Memory B cell (primary cell): ENCODE measurements at regions not wholly inside any gene's neighbourhood (a gene's known extent, or its start where the extent isn't known, plus 50 kb on each side); places are given as distances from the start of the nearest gene placed in this dataset.

Experiments used
- ATAC-seq: fragments of 150-1000 bp; cut with Tn5 transposase; 2 replicates; pipeline ENCODE4 v1.10.0; 2021; ENCODE audit warnings: low read depth, mild to moderate bottlenecking, moderate library complexity
- DNase-seq, 2 donors: peaks; one replicate each; pipeline ENCODE4 v3.0.0; 2022; ENCODE audit warnings: low spot score in 2 of 2
- H3K27ac Mint-ChIP-seq: one replicate; pipeline ENCODE4 v1.8.0; 2022; ENCODE audit warnings: mild to moderate bottlenecking, moderate library complexity, mixed read lengths
- H3K27me3 Mint-ChIP-seq: one replicate; pipeline ENCODE4 v1.8.0; 2022; ENCODE audit warnings: mixed read lengths
- H3K36me3 Mint-ChIP-seq: one replicate; pipeline ENCODE4 v1.8.0; 2022; ENCODE audit warnings: mild to moderate bottlenecking, mixed read lengths
- H3K4me1 Mint-ChIP-seq: one replicate; pipeline ENCODE4 v1.8.0; 2022; ENCODE audit warnings: mixed read lengths
- H3K4me3 Mint-ChIP-seq: one replicate; pipeline ENCODE4 v1.8.0; 2022; ENCODE audit warnings: mild to moderate bottlenecking, moderate library complexity, mixed read lengths
- H3K9me3 Mint-ChIP-seq: one replicate; pipeline ENCODE4 v1.8.0; 2022; ENCODE audit warnings: mixed read lengths

DNA sequence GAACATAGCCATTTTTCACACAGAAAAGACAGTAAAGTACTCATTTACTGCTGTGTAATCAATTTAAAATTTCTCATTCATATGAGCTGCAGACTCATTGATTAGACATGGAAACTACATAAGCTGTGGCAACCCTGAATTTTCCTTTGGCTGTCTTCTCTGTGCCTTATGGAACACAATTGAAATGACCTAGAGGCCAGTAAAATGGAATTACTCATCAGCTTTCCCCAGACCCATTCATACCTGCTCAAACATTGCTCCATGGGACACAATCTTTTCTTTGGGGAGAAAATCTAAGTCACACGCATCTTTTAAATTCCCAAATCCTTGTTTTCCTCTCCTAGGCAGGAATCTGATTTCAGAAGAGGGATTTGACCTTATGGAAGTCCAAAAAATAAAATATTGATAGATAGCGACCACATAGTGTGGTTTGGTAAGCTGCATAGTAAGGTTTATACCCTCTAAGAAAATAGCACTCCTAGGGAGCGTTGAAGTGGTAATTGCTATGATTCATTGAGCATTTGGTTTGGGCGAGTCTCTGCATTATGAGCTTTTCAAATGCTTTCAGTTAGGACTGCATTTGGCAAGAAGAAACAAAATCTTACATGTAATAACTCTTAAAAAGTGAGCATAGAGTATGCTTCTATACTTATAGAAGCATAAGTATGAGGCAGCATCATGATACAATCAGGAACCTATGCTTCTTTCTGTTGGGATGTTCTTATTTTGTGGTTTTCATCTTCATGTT, 243.4 kb upstream of the GADL1 start:
- Mint-ChIP-seq H3K4me3 (no peak overlapping the region), H3K9me3 (no peaks in the 10 kb centered on the region), H3K36me3 (no peaks in the 10 kb centered on the region), H3K27ac (no peak overlapping the region), H3K27me3 (peaks cover 2% of the 10 kb centered on the region), H3K4me1 (no peaks in the 10 kb centered on the region)
- DNase-seq (no peak), ATAC-seq (no peak)

DNA sequence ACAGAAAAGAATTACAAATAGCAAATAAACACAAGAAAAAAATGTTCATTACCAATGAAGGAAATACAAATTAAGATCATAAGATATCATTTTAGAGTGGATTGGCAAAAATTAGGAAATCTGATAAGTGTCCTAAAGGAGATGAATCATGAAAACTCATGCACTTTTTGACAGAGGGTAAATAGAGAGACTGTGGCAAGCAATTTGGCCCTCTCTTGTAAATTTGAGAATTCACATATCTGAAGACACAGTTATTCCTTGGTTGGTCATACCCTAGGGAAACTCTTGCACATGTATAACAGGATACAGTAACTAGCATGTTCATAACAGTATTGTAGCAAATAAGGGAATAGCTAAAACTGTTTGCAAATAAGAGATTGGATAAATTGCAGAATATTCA, 246.0 kb upstream of the GADL1 start:
- Mint-ChIP-seq H3K27me3 (no peaks in the 10 kb centered on the region), H3K9me3 (no peaks in the 10 kb centered on the region), H3K36me3 (no peaks in the 10 kb centered on the region), H3K27ac (no peak overlapping the region), H3K4me1 (no peaks in the 10 kb centered on the region), H3K4me3 (no peak overlapping the region)
- DNase-seq (no peak), ATAC-seq (no peak)

DNA sequence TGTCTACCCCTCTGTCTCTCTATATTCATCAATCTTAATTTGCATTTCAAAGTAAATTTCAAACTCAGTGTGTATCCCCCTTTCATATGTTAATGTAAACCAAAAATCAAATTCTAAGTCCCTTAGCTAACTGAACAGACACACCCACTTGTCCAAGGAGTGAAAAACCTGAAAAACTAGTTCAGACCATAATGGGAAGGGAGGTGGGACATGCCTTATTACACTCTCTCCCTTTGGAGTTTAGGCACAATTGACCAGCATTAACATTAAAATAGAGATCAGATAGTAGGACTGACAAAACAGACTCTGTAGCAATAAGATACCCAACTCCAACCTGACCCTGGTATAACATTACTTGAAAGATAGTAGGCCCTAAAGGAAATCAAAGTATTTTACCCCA, 247.7 kb upstream of the GADL1 start:
- no peaks in the 10 kb centered on the region for H3K27me3 Mint-ChIP-seq

DNA sequence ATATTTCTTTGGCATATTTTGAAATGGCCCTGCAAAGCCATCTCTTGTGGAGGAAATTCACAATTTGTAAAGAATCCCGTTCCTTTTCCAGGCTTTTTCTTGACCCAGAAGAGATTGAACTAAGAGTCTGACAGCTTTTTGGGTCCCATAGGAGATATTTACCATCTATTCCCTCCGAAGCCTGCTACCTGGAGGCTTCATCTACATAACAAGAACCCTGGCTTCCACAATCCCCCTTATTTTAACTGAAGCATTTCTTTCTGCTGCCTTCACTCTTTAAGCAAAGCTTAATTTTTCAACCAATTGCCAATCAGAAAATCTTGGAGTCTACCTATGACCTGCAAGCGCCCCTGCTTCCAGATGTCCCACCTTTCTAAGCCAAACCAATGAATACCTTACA, 248.1 kb upstream of the GADL1 start:
- H3K4me3 Mint-ChIP-seq: no peak overlapping the region
- no peaks in the 10 kb centered on the region for H3K4me1 Mint-ChIP-seq
- ATAC-seq: no peak
- H3K36me3 Mint-ChIP-seq: no peaks in the 10 kb centered on the region
- H3K9me3 Mint-ChIP-seq: peaks cover 1% of the 10 kb centered on the region
- no peak for DNase-seq
- no peaks in the 10 kb centered on the region for H3K27me3 Mint-ChIP-seq
- no peak overlapping the region for H3K27ac Mint-ChIP-seq

More for the DNA sequence above, 247.7 kb upstream of the GADL1 start:
- Mint-ChIP-seq H3K36me3 (no peaks in the 10 kb centered on the region), H3K27ac (no peak overlapping the region), H3K9me3 (peaks cover 1% of the 10 kb centered on the region), H3K4me3 (no peak overlapping the region), H3K4me1 (no peaks in the 10 kb centered on the region)
- ATAC-seq (no peak), DNase-seq (no peak)

DNA sequence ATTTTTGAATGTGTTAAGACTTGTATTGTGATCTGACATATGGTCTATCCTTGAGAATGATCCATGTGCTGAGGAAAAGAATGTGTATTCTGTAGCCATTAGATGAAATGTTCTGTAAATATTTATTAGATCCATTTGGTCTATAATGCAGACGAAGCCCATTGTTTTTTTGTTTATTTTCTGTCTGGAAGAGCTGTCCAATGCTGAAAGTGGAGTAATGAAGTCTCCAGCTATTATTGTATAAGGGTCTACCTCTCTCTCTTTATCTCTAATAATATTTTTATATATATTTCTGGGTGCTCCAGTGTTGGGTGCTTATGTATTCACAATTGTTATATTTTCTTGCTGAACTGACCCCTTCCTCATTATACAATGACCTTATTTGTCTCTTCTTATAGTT, 250.6 kb upstream of the GADL1 start:
- Mint-ChIP-seq H3K36me3 (peaks cover 6% of the 10 kb centered on the region), H3K4me1 (no peaks in the 10 kb centered on the region), H3K4me3 (no peak overlapping the region), H3K9me3 (peaks cover 7% of the 10 kb centered on the region), H3K27ac (no peak overlapping the region), H3K27me3 (no peaks in the 10 kb centered on the region)
- DNase-seq (no peak), ATAC-seq (no peak)

DNA sequence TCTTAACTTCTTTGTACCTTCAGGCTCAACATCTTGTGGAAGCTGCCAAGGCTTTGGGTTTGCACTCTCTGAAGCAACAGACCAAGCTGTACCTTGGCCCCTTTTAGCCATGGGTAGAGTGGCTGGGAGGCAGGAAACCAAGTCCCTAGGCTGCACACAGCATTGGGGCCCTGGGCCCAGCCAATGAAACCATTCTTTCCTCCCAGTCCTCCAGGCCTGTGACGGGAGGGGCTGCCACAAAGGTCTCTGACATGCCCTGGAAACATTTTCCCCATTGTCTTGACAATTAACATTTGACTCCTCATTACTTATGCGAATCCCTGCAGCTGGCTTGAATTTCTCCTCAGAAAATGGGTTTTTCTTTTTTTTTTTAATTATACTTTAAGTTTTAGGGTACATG, 253.1 kb upstream of the GADL1 start:
- Mint-ChIP-seq H3K27ac (no peak overlapping the region), H3K4me1 (no peaks in the 10 kb centered on the region), H3K4me3 (no peak overlapping the region), H3K27me3 (no peaks in the 10 kb centered on the region), H3K9me3 (peaks cover 9% of the 10 kb centered on the region), H3K36me3 (peaks cover 8% of the 10 kb centered on the region)
- DNase-seq (no peak), ATAC-seq (no peak)

DNA sequence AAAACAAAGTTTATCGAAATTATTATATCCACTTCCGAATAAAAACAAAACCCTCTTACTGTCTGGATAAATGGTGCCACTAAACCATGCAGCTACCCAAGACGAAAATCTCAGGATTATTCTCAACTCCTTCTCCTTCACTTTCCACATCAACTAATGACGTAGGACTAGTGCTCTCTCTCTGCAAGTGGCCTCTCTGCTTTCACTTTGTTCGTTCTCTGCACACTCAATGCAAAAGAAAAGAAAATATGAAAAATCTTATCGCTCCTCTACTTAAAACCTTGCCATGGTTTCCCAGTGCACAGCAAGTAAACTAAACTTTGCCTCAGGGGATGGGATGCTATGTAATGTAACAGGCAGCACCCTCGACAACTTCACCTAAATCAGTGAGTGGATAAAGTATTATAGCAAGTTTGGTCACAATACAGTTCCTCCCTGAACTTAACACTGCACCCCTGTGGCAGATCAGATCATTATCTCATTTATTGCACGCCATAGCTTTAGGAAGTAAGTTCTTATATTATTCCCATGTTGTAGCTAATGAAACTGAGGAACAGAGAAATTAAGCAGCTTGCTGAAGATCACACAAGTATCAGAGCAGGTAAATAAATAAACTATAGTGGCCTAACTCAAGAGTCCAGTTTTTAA, 262.7 kb upstream of the GADL1 start:
- Mint-ChIP-seq H3K27me3 (no peaks in the 10 kb centered on the region), H3K4me1 (peaks cover 7% of the 10 kb centered on the region), H3K27ac (peak overlapping the region; percentile 6), H3K36me3 (no peaks in the 10 kb centered on the region), H3K4me3 (peak overlapping the region; percentile 62), H3K9me3 (no peaks in the 10 kb centered on the region)
- peak; percentile 50 for ATAC-seq
- DNase-seq: no peak

DNA sequence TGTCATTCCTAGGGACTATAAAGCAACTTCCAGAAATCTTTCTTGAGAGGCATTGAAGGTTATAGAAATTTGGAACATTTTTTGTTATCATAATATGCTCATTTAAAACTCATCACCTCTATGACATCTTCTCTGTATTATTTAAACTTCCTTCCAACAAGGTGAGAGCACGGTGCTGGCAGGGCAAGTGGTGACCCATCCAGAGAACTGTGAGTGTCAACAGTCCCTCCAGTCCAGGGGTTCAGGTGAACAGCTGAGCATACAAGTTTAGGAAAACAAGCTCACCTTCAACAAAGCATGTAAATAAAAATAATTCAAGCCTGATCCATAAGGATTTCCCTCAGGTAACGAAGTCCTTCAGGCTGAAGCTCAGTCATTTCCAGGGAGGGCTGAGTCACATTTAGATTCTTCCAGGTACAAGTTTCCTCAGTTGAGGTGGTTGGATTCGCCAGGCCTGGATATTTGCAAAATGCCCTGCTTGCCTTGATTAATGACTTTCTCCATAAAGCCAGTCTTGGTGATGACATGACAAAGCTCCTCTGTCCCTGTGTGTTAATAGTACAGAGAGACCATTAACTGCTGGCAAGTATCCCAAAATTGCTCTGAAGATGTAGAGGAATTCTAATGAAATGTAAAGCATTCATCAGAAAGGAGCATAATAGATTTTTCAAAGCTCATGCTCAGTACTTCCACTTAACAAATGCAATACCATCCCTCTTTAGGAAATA, 263.6 kb upstream of the GADL1 start:
- H3K27me3 Mint-ChIP-seq: no peaks in the 10 kb centered on the region
- no peak overlapping the region for H3K27ac Mint-ChIP-seq
- H3K9me3 Mint-ChIP-seq: no peaks in the 10 kb centered on the region
- no peaks in the 10 kb centered on the region for H3K36me3 Mint-ChIP-seq
- H3K4me3 Mint-ChIP-seq: no peak overlapping the region
- H3K4me1 Mint-ChIP-seq: peaks cover 7% of the 10 kb centered on the region
- no peak for ATAC-seq
- no peak for DNase-seq

DNA sequence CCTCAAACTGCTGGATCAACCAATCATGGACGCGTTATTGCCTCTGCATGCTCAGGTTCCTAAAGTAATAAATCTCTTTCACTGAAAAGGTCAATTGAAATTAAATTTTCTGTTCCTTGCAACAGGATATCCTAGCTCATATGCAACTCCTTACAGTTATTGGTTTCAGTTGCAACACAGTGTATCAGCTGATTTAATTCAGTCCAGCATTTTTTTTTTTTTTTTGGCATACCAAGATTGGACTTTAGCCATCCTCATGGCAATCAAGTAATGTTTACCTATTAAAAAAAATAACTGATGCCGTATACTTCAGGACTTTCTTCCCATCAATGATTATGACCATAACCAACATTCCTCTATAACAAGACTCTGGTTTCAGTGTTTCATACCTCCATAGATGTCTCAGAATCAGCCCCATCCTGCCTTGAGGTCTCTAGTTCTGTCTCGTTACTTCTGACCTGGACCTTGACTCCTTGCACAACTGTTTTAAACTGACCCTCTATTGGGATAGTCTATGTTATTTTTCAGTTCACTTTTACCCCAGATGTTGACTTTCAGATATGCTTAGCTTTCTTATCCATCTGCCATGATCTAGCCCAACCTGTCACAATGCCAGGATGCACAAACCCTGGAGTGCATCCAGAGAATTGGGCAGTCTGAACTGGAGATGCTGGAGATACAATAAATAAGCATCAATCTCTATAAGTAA, 265.0 kb upstream of the GADL1 start:
- H3K36me3 Mint-ChIP-seq: no peaks in the 10 kb centered on the region
- ATAC-seq: no peak
- no peaks in the 10 kb centered on the region for H3K27me3 Mint-ChIP-seq
- DNase-seq: no peak
- H3K27ac Mint-ChIP-seq: no peak overlapping the region
- no peak overlapping the region for H3K4me3 Mint-ChIP-seq
- H3K9me3 Mint-ChIP-seq: no peaks in the 10 kb centered on the region
- H3K4me1 Mint-ChIP-seq: peaks cover 7% of the 10 kb centered on the region

DNA sequence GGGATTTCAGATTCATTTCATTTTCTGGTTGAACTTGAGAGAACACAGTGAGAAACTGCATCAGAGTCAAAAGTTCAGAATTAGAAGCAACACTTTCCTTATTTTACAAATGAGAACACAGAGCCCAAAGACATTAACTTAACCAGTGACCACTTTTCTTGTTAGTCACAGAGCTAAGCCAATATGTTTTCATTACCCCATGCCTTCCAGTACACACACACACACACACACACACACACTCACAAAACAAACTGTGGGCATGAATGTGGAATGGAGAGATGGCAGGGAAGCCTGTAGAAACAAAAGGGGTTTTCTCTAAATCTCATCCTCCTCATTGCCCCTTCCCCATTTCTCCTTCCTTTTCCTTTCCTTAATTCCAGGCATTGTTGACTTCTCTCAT, 267.4 kb upstream of the GADL1 start:
- Mint-ChIP-seq H3K9me3 (no peaks in the 10 kb centered on the region), H3K36me3 (no peaks in the 10 kb centered on the region), H3K4me1 (peaks cover 4% of the 10 kb centered on the region), H3K4me3 (no peak overlapping the region), H3K27ac (no peak overlapping the region), H3K27me3 (no peaks in the 10 kb centered on the region)
- no peak for ATAC-seq
- DNase-seq: no peak

DNA sequence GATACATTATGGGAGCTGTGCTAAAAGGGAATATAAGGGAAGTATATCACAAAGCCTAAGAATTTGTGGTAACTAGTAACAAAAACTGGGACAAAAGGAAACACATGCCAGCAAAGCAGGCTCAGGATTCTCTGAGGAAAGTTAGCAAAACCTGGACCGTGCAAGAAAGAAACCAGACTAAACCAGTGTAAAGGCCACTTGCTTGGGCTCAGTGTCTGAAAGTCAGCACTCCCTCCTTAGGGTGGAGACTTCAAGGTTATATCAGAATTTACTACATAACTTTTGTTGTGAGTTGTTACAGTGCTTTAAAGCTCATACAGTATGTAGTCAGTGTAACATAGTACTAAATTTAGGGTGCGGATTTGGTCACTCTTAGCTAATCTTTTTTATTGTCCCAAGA, 269.9 kb upstream of the GADL1 start:
- Mint-ChIP-seq H3K4me1 (no peaks in the 10 kb centered on the region), H3K36me3 (no peaks in the 10 kb centered on the region), H3K9me3 (peaks cover 2% of the 10 kb centered on the region), H3K27ac (no peak overlapping the region), H3K4me3 (no peak overlapping the region), H3K27me3 (no peaks in the 10 kb centered on the region)
- ATAC-seq (no peak), DNase-seq (no peak)

DNA sequence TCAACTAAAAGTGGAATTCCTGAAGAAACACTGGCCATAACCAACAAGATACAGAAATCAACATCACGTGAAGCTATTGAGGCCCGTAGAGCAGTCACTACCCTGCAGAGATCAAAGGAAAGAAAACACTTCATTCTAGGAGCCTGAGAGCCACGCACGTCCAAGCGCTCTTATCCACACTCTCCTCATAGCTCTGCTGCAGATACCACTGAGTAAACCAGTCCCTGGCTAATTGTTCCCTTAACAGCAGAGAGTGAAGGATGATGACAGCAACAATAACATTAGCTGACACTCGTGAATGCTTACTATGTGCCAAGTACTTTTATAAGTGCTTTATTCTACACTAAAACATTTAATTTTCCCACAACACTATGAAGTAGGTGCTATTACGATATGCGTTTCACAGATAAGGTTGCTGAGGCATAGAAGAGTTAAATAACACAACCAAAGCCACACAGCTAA, 271.0 kb upstream of the GADL1 start:
- Mint-ChIP-seq H3K4me3 (no peak overlapping the region), H3K36me3 (no peaks in the 10 kb centered on the region), H3K27me3 (no peaks in the 10 kb centered on the region), H3K4me1 (no peaks in the 10 kb centered on the region), H3K27ac (no peak overlapping the region), H3K9me3 (peaks cover 2% of the 10 kb centered on the region)
- ATAC-seq (no peak), DNase-seq (no peak)

DNA sequence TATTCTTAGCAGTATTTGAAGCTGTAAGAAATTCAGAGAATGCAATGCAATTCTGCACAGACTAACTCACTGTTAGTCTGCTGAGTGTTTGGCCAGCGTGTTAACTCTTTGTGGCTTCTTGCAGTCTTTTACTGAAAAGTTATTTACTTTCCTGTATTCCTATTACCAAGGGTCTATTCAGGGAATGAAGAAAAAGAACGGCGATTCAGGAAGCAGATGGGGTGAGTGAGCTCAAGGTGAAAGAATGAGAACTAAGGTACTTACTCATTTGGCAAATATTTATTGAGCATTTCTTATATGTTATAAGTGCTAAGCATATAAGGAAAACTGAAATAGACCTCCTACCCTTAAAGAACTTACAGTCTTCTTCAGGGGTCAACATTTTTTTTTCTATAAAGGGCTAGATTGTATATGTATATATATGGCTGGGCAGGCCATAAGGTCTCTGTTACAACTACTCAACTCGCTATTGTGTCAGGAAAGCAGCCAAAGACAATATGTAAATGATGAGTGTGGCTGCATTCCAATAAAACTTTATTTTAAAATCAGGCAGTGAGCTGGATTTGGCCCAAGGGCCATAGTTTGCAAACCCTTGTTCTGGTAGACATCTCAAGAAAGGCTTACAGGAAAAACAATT, 271.9 kb upstream of the GADL1 start:
- H3K4me3 Mint-ChIP-seq: no peak overlapping the region
- ATAC-seq (no peak), DNase-seq (no peak)
- no peaks in the 10 kb centered on the region for H3K4me1 Mint-ChIP-seq
- H3K36me3 Mint-ChIP-seq: no peaks in the 10 kb centered on the region
- no peaks in the 10 kb centered on the region for H3K27me3 Mint-ChIP-seq
- H3K27ac Mint-ChIP-seq: no peak overlapping the region
- peaks cover 2% of the 10 kb centered on the region for H3K9me3 Mint-ChIP-seq

DNA sequence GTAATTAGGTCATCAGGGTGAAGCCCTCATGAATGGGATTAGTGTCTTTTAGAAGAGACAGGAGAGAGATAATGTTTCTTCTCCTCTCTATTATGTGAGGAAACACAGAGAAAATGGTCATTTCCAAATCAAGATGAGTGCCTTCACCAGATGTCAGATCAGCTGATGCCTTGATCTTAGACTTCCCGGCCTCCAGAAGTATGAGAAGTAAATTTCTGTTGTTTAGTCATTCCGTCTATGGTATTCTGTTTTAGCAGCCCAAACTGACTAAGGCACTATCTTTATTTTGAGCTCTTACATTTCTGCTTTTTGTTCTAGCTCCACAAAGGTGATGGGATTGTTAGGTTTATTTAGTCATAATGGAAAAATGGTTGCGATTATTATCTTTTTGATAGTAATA, 273.2 kb upstream of the GADL1 start:
- no peak for DNase-seq
- H3K9me3 Mint-ChIP-seq: peaks cover 2% of the 10 kb centered on the region
- no peaks in the 10 kb centered on the region for H3K36me3 Mint-ChIP-seq
- ATAC-seq: no peak
- no peaks in the 10 kb centered on the region for H3K27me3 Mint-ChIP-seq
- H3K27ac Mint-ChIP-seq: no peak overlapping the region
- H3K4me3 Mint-ChIP-seq: no peak overlapping the region
- H3K4me1 Mint-ChIP-seq: no peaks in the 10 kb centered on the region
